ENCODE measurements at regions not wholly inside any gene's neighbourhood (a gene's known extent, or its start where the extent isn't known, plus 50 kb on each side); places are given as distances from the start of the nearest gene placed in this dataset.

DNA sequence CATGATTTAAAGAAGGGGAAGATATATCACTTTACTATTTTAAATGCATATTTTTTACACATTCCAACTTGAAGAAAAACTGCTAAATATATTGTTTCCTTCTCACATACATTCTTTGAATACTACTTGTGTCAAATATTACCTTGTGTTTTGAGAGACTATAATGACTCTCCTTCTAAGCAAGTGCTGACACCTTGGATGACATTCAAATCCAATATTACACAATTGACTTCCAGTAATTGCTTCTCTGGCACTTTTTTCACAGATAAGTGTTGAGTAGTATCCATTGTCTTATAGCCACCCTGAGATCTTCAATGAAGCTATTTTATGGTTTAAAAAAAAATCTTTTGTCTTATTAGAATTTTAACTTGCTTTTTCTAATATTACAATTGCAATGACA is 61.2 kb upstream of the ST8SIA1 start:
- Histone ChIP-seq H3K27ac (ENCODE audit: insufficient read depth, low read depth, low read length) (no peak overlapping the region), H4K20me1 (replicated peaks; ENCODE audit: control insufficient read depth, extremely low read depth, insufficient read depth, low read length) (no peaks in the 10 kb centered on the region), H3K36me3 (ENCODE audit: control insufficient read depth in 2 of 2, extremely low read depth in 1 of 2, insufficient read depth in 2 of 2, low read length in 2 of 2) (no peaks in the 10 kb centered on the region), H3K4me3 (replicated peaks in 1 of 3; ENCODE audit: insufficient read depth in 1 of 3, low read depth in 1 of 3, low read length in 3 of 3) (no peak overlapping the region), H3K9me1 (replicated peaks; ENCODE audit: control insufficient read depth, extremely low read depth, insufficient read depth, low read length) (no peaks in the 10 kb centered on the region), H3K79me2 (ENCODE audit: control insufficient read depth, insufficient read depth, low read length) (no peaks in the 10 kb centered on the region), H3K27me3 (ENCODE audit: control insufficient read depth in 2 of 2, insufficient read depth in 2 of 2, low read length in 2 of 2) (no peaks in the 10 kb centered on the region), H3K9ac (replicated peaks; ENCODE audit: extremely low read depth, insufficient read depth, low read length) (no peak overlapping the region), H3K4me1 (ENCODE audit: control insufficient read depth, extremely low read depth, insufficient read depth, low read length) (no peaks in the 10 kb centered on the region), H2AFZ (ENCODE audit: low read depth, low read length) (no peak overlapping the region), H3K4me2 (ENCODE audit: insufficient read depth, low read length) (no peak overlapping the region), H3K9me3 (replicated peaks; ENCODE audit: control insufficient read depth, insufficient read depth, low read length) (no peaks in the 10 kb centered on the region)
- intact Hi-C loops (cut with micrococcal nuclease): loop anchor here (10.0 kb wide), 1 partner anchor 789 kb away; no protein-coding TSS in a partner anchor
- BruUV-seq (replicated peaks): no TSS peak
- dilution Hi-C loops (cut with MboI; ENCODE audit: extremely low pct_ligation_motif_present, low sequenced_read_pairs): no loop called here
- FAIRE-seq (no peak), DNase-seq (ENCODE audit: low read depth, low spot score) (no peak)
- POLR2A ChIA-PET: no interaction called here
- TF ChIP-seq JUN (IDR thresholded peaks at IDR 0.05; ENCODE audit: borderline replicate concordance, insufficient read depth, insufficient read length, low read depth) (no peak), POLR2A (IDR thresholded peaks at IDR 0.05; ENCODE audit: low read depth, low read length) (no peak), MYC (IDR thresholded peaks at IDR 0.05; ENCODE audit: low read depth, low read length) (no peak), GATA2 (IDR thresholded peaks at IDR 0.05; ENCODE audit: insufficient read depth, insufficient read length, low read depth, low read length) (no peak), EZH2 (IDR thresholded peaks at IDR 0.05; ENCODE audit: borderline replicate concordance, low read depth, low read length, severe bottlenecking) (no peak), POLR2AphosphoS5 (IDR thresholded peaks at IDR 0.05; ENCODE audit: insufficient read depth, low read depth, low read length) (no peak), FOS (IDR thresholded peaks at IDR 0.05; ENCODE audit: borderline replicate concordance, insufficient read depth, low read length) (no peak)
- TF ChIP-seq, protein P1, sequence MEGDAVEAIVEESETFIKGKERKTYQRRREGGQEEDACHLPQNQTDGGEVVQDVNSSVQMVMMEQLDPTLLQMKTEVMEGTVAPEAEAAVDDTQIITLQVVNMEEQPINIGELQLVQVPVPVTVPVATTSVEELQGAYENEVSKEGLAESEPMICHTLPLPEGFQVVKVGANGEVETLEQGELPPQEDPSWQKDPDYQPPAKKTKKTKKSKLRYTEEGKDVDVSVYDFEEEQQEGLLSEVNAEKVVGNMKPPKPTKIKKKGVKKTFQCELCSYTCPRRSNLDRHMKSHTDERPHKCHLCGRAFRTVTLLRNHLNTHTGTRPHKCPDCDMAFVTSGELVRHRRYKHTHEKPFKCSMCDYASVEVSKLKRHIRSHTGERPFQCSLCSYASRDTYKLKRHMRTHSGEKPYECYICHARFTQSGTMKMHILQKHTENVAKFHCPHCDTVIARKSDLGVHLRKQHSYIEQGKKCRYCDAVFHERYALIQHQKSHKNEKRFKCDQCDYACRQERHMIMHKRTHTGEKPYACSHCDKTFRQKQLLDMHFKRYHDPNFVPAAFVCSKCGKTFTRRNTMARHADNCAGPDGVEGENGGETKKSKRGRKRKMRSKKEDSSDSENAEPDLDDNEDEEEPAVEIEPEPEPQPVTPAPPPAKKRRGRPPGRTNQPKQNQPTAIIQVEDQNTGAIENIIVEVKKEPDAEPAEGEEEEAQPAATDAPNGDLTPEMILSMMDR (IDR thresholded peaks at IDR 0.05; ENCODE audit: extremely low read depth in 1 of 2, insufficient read depth in 1 of 2, low read depth in 1 of 2, low read length in 2 of 2): no peak
- TF ChIP-seq, protein P2, sequence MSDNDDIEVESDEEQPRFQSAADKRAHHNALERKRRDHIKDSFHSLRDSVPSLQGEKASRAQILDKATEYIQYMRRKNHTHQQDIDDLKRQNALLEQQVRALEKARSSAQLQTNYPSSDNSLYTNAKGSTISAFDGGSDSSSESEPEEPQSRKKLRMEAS (IDR thresholded peaks at IDR 0.05; ENCODE audit: insufficient read depth, insufficient read length): no peak
- CTCF ChIA-PET: no interaction called here

Data from endothelial cell of umbilical vein (primary cell).